ENCODE measurements at regions not wholly inside any gene's neighbourhood (a gene's known extent, or its start where the extent isn't known, plus 50 kb on each side); places are given as distances from the start of the nearest gene placed in this dataset.

DNA sequence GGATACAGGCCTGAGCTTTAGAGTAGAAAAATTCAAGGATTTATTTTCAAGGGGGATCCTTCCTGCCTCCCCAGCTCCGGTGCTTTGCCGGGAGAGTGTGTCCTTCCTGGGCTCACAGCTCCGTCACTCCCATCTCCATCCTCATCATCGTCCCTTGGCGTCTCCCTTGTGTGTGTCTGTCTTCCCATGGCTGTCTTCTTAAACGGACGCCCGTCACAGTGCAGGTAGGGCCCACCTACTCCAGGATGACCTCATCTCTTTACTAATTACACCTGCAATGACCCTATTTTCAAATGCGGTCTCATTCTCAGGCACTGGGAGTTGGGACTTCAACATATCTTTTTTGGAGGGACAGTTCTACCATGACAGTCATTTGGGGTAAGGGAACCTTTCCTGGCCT lies 320.3 kb upstream of the C1orf174 start:
- TF ChIP-seq PAX5 (IDR thresholded peaks at IDR 0.05; ENCODE audit: insufficient read depth, low read length, severe bottlenecking) (no peak), POLR2A (IDR thresholded peaks at IDR 0.05; ENCODE audit: low read depth, low read length) (no peak), POLR2AphosphoS5 (IDR thresholded peaks at IDR 0.05; ENCODE audit: low read depth, low read length) (no peak), TAF1 (IDR thresholded peaks at IDR 0.05; ENCODE audit: low read depth, low read length) (no peak), SPI1 (IDR thresholded peaks at IDR 0.05; ENCODE audit: low read depth, low read length) (no peak)
